T47D (cell line): ENCODE measurements at regions not wholly inside any gene's neighbourhood (a gene's known extent, or its start where the extent isn't known, plus 50 kb on each side); places are given as distances from the start of the nearest gene placed in this dataset.
"Not testable (repeated sequence)": the region's sequence is repeated elsewhere in the genome, so short reads cannot be mapped to it uniquely, and the experiment has no call there.

ENCODE experiments used
- DNase-seq, 2 experiments: peaks; one replicate each; pipeline versions ENCODE4 v3.0.0 to v3.0.0-alpha.2; 2011 to 2012; ENCODE audit warnings: low read depth in 1 of 2, low spot score in 1 of 2
- JUND ChIP-seq: IDR thresholded peaks from 2 replicates; pipeline ENCODE4 v1.6.1; 2012; ENCODE audit warnings: low read depth
- in situ Hi-C: cut with HindIII; loops from 2 replicates; pipeline ENCODE4 v1.10.0; 2016; ENCODE audit warnings: low sequenced_read_pairs, low pct_unique_long_range_greater_than_20kb

GRCh38 chr18:49685231-49685942 lies 123.5 kb downstream of the LIPG start:
- in situ Hi-C loops: no loop called here
- DNase-seq: no peak
- no peak for TF ChIP-seq JUND

DNA sequence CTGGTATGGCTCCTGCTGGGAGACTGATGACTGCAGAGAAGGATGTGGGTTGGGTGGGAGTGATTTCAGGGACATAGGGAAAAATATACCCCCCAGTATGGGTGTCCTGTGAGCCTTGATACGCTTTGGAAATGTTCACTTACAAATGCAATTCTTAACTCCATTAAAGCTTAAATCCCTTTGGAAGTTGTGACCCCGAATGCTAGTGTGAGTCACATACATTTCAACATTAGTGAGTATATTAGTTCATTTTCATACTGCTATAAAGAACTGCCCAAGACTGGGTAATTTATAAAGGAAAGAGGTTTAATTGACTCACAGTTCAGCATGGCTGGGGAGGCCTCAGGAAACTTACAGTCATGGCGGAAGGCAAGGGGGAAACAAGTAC lies 120.9 kb downstream of the LIPG start:
- in situ Hi-C loops, DNase-seq: not testable (repeated sequence)

- no peak for TF ChIP-seq JUND
- in situ Hi-C loops: no loop called here
- no peak for DNase-seq
These were observed 120.4 kb downstream of the LIPG start for GRCh38 chr18:49682173-49682802.

GRCh38 chr18:49681387-49681786 lies 119.5 kb downstream of the LIPG start:
- no peak for TF ChIP-seq JUND
- in situ Hi-C loops: no loop called here
- DNase-seq: no peak

- TF ChIP-seq JUND: no peak
- no peak for DNase-seq
- in situ Hi-C loops: no loop called here
These were observed 116.6 kb downstream of the LIPG start for GRCh38 chr18:49678440-49678839.

GRCh38 chr18:49677762-49678413 lies 116.0 kb downstream of the LIPG start:
- DNase-seq: no peak
- in situ Hi-C loops: no loop called here
- no peak for TF ChIP-seq JUND

DNA sequence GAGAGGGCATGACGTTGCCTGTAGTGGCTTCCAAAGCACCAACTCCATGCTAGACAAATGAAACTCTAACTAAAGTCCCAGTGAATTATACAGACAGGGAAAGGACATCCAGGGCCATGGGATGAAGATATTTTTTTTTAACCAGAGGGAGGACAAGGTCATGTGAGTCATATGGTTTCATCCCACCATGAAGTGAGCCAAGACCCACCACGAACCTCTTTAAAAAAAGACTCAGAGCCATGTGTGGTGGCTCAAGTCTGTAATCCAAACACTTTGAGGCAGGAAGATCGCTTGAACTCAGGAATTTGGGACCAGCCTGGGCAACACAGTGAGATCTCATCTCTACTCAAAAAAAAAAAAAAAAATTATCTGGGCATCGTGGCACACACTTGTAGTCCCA lies 115.2 kb downstream of the LIPG start:
- in situ Hi-C loops: no loop called here
- TF ChIP-seq JUND: no peak
- DNase-seq: no peak

DNA sequence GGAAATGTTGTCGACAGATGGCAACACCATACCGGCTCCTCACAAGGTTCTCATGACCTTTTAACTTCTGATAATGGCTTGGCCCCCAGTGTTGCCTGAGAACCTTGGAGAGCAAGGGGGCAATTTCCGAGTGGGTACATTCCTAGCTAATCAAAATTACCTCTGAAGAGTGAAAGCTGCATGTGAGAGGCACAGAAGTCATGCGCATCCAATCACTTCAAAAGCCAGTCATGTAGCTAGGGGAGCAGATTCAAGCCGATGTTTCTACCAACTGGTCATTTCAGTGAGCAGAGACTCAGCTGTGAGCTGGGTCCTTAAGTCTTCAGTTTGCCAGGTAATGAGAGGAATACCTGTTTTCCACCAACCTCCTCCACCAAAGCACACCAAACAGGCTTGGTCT lies 111.4 kb downstream of the LIPG start:
- in situ Hi-C loops: no loop called here
- no peak for TF ChIP-seq JUND
- no peak for DNase-seq

- no peak for TF ChIP-seq JUND
- no peak for DNase-seq
- in situ Hi-C loops: no loop called here
These were observed 111.0 kb downstream of the LIPG start for GRCh38 chr18:49672853-49673252.

- in situ Hi-C loops: no loop called here
These were observed 107.5 kb downstream of the LIPG start for GRCh38 chr18:49669403-49669802.

DNA sequence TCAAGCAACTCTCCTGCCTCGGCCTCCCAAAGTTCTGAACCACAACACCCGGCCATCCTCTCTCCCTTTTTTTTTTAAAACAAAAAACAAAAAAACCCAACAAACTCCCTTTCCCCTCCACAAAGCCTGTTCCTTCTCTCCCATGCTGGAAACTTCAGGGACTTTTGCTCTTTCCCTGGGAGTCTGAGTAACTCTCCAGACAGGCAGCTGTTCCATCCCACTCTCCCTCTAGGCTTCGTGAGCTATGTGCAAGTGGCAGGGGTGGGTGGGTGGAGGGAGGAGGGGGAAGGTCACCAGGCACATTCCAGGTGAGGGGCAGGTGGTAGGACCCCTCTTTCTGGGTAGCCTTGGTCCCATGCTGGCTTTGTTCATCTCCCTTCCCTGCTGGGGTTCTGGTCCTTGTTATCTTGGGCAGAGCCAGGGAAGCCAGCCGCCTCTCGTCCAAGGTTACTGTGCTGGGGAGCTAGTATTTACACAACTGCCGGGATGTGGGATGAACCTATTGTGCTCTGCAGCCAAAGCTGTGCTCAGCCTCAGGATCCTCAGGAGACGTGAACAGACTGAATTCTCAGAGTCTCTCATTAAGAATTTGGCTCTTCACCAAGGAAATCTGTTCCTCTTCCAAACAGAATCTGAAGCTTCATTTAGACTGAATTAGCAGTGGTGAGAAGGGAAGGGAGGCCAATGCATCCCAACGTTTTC lies 106.9 kb downstream of the LIPG start:
- no peak for TF ChIP-seq JUND
- in situ Hi-C loops: no loop called here
- DNase-seq: no peak

More at GRCh38 chr18:49669403-49669802, 107.5 kb downstream of the LIPG start:
- no peak for TF ChIP-seq JUND
- DNase-seq: no peak

GRCh38 chr18:49667462-49667861 lies 105.6 kb downstream of the LIPG start:
- no peak for DNase-seq
- no peak for TF ChIP-seq JUND
- in situ Hi-C loops: no loop called here
